Sigmoid colon (tissue), 3 donors: ENCODE measurements at regions not wholly inside any gene's neighbourhood (a gene's known extent, or its start where the extent isn't known, plus 50 kb on each side); places are given as distances from the start of the nearest gene placed in this dataset.

Experiments
- CTCF ChIP-seq, 4 experiments: fragments of 450-650 bp in 3 of 4; fragments of 200-600 bp in 1 of 4; IDR thresholded peaks; one replicate each; pipeline ENCODE4 v1.5.1; 2016 to 2019; ENCODE audit warnings: antibody characterized with exemption in 4 of 4, mild to moderate bottlenecking in 3 of 4, moderate library complexity in 2 of 4
- POLR2A ChIP-seq, 2 donors: fragments of 450-650 bp; IDR thresholded peaks; one replicate each; pipeline ENCODE4 v1.6.1; 2016; ENCODE audit warnings: antibody characterized with exemption in 2 of 2, mild to moderate bottlenecking in 2 of 2, moderate library complexity in 2 of 2

GRCh38 chr2:58970365-58970764 is 729.2 kb upstream of the FANCL start:
- TF ChIP-seq POLR2A (IDR thresholded peaks at IDR 0.05) (no peak), CTCF (IDR thresholded peaks at IDR 0.05) (no peak)
